ENCODE measurements at regions not wholly inside any gene's neighbourhood (a gene's known extent, or its start where the extent isn't known, plus 50 kb on each side); places are given as distances from the start of the nearest gene placed in this dataset.

DNA sequence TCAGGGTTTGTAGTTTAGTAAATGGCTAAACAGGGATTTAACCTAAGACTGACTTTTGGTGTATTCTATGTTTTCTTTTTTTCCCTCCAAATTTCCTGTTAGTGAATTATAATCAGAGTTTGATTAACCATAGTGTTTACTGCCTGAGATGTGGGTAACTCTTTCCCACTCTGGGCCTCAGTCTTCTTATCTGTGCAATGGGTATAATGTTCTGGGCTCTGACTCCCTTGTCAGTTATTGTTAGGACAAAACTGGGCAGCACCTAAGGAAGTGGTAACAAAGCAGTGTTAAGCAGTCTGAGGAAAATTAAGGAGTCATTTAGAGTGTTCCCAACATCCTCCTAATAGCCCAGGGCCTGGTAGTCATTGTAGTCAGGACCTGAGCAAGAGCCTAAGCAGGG, 206.4 kb upstream of the N4BP1 start:
- ChIA-PET POLR2A (no interaction called here), CTCF (no interaction called here)
- no peaks in the 10 kb centered on the region for H3K36me3 ChIP-seq (replicated peaks in 1 of 2; ENCODE audit: control insufficient read depth in 1 of 2, insufficient read depth in 2 of 2, low read length in 1 of 2)
- DNase-seq, result no peak
- H3K9ac ChIP-seq, result no peak overlapping the region
- H3K27me3 ChIP-seq (ENCODE audit: insufficient read depth), result peaks cover 4% of the 10 kb centered on the region
- no peaks in the 10 kb centered on the region for H3K9me2 ChIP-seq
- TF ChIP-seq FOSL2 (IDR thresholded peaks at IDR 0.05; ENCODE audit: borderline replicate concordance, low read depth), result no peak
- TF ChIP-seq, protein P1, sequence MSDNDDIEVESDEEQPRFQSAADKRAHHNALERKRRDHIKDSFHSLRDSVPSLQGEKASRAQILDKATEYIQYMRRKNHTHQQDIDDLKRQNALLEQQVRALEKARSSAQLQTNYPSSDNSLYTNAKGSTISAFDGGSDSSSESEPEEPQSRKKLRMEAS (IDR thresholded peaks at IDR 0.05; ENCODE audit: low read depth), result no peak
- no peak for TF ChIP-seq RCOR1 (IDR thresholded peaks at IDR 0.05; ENCODE audit: low read length)
- TF ChIP-seq, protein P2, sequence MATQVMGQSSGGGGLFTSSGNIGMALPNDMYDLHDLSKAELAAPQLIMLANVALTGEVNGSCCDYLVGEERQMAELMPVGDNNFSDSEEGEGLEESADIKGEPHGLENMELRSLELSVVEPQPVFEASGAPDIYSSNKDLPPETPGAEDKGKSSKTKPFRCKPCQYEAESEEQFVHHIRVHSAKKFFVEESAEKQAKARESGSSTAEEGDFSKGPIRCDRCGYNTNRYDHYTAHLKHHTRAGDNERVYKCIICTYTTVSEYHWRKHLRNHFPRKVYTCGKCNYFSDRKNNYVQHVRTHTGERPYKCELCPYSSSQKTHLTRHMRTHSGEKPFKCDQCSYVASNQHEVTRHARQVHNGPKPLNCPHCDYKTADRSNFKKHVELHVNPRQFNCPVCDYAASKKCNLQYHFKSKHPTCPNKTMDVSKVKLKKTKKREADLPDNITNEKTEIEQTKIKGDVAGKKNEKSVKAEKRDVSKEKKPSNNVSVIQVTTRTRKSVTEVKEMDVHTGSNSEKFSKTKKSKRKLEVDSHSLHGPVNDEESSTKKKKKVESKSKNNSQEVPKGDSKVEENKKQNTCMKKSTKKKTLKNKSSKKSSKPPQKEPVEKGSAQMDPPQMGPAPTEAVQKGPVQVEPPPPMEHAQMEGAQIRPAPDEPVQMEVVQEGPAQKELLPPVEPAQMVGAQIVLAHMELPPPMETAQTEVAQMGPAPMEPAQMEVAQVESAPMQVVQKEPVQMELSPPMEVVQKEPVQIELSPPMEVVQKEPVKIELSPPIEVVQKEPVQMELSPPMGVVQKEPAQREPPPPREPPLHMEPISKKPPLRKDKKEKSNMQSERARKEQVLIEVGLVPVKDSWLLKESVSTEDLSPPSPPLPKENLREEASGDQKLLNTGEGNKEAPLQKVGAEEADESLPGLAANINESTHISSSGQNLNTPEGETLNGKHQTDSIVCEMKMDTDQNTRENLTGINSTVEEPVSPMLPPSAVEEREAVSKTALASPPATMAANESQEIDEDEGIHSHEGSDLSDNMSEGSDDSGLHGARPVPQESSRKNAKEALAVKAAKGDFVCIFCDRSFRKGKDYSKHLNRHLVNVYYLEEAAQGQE (IDR thresholded peaks at IDR 0.05; ENCODE audit: low read depth, low read length), result no peak
- TF ChIP-seq, protein P3, sequence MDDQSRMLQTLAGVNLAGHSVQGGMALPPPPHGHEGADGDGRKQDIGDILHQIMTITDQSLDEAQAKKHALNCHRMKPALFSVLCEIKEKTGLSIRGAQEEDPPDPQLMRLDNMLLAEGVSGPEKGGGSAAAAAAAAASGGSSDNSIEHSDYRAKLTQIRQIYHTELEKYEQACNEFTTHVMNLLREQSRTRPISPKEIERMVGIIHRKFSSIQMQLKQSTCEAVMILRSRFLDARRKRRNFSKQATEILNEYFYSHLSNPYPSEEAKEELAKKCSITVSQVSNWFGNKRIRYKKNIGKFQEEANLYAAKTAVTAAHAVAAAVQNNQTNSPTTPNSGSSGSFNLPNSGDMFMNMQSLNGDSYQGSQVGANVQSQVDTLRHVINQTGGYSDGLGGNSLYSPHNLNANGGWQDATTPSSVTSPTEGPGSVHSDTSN (IDR thresholded peaks at IDR 0.05), result no peak
- no peak for TF ChIP-seq RAD21 (IDR thresholded peaks at IDR 0.05; ENCODE audit: low read length)
- TF ChIP-seq RFX5 (IDR thresholded peaks at IDR 0.05; ENCODE audit: low read length), result no peak
- no peak for TF ChIP-seq YY1 (IDR thresholded peaks at IDR 0.05; ENCODE audit: low read depth)
- no peak for TF ChIP-seq EZH2phosphoT487 (IDR thresholded peaks at IDR 0.05; ENCODE audit: borderline replicate concordance, low read depth)
- TF ChIP-seq RXRA (IDR thresholded peaks at IDR 0.05; ENCODE audit: borderline replicate concordance, low read depth), result no peak
- no peak for TF ChIP-seq NFIC (IDR thresholded peaks at IDR 0.05; ENCODE audit: borderline replicate concordance)
- TF ChIP-seq, protein P4, sequence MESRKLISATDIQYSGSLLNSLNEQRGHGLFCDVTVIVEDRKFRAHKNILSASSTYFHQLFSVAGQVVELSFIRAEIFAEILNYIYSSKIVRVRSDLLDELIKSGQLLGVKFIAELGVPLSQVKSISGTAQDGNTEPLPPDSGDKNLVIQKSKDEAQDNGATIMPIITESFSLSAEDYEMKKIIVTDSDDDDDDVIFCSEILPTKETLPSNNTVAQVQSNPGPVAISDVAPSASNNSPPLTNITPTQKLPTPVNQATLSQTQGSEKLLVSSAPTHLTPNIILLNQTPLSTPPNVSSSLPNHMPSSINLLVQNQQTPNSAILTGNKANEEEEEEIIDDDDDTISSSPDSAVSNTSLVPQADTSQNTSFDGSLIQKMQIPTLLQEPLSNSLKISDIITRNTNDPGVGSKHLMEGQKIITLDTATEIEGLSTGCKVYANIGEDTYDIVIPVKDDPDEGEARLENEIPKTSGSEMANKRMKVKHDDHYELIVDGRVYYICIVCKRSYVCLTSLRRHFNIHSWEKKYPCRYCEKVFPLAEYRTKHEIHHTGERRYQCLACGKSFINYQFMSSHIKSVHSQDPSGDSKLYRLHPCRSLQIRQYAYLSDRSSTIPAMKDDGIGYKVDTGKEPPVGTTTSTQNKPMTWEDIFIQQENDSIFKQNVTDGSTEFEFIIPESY (IDR thresholded peaks at IDR 0.05; ENCODE audit: borderline replicate concordance, low read depth), result no peak
- TF ChIP-seq, protein P5, sequence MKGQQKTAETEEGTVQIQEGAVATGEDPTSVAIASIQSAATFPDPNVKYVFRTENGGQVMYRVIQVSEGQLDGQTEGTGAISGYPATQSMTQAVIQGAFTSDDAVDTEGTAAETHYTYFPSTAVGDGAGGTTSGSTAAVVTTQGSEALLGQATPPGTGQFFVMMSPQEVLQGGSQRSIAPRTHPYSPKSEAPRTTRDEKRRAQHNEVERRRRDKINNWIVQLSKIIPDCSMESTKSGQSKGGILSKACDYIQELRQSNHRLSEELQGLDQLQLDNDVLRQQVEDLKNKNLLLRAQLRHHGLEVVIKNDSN (IDR thresholded peaks at IDR 0.05; ENCODE audit: borderline replicate concordance, low read depth), result no peak
- TF ChIP-seq, protein P6, sequence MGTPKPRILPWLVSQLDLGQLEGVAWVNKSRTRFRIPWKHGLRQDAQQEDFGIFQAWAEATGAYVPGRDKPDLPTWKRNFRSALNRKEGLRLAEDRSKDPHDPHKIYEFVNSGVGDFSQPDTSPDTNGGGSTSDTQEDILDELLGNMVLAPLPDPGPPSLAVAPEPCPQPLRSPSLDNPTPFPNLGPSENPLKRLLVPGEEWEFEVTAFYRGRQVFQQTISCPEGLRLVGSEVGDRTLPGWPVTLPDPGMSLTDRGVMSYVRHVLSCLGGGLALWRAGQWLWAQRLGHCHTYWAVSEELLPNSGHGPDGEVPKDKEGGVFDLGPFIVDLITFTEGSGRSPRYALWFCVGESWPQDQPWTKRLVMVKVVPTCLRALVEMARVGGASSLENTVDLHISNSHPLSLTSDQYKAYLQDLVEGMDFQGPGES (IDR thresholded peaks at IDR 0.05; ENCODE audit: low read depth, low read length), result no peak
- no peak for TF ChIP-seq FOXJ3 (CRISPR knock-in tag; IDR thresholded peaks at IDR 0.05)
- no peak for TF ChIP-seq ELF1 (IDR thresholded peaks at IDR 0.05)
- TF ChIP-seq TCF12 (IDR thresholded peaks at IDR 0.05), result no peak
- TF ChIP-seq, protein P7, sequence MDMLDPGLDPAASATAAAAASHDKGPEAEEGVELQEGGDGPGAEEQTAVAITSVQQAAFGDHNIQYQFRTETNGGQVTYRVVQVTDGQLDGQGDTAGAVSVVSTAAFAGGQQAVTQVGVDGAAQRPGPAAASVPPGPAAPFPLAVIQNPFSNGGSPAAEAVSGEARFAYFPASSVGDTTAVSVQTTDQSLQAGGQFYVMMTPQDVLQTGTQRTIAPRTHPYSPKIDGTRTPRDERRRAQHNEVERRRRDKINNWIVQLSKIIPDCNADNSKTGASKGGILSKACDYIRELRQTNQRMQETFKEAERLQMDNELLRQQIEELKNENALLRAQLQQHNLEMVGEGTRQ (IDR thresholded peaks at IDR 0.05; ENCODE audit: borderline replicate concordance, low read depth, low read length), result no peak
- no peak for TF ChIP-seq TAF1 (IDR thresholded peaks at IDR 0.05; ENCODE audit: borderline replicate concordance, low read depth, low read length)
- TF ChIP-seq GATA2 (CRISPR knock-in tag; IDR thresholded peaks at IDR 0.05), result no peak
- H3K4me1 ChIP-seq (ENCODE audit: control insufficient read depth in 1 of 2, insufficient read depth in 2 of 2, low read depth in 1 of 2, low read length in 1 of 2), result peaks cover 0 to 3% of the 10 kb centered on the region in 2 experiments; a peak in 1 of 4 replicates
- no peak overlapping the region for H3K4me2 ChIP-seq
- H3K9me3 ChIP-seq, result no peaks in the 10 kb centered on the region
- no peaks in the 10 kb centered on the region for H3F3A ChIP-seq (replicated peaks; ENCODE audit: insufficient read depth)
- no peak overlapping the region for H3K4me3 ChIP-seq (ENCODE audit: low read depth in 2 of 2, low read length in 1 of 2)
- no peak overlapping the region for H2AFZ ChIP-seq (ENCODE audit: low read depth)
- no peaks in the 10 kb centered on the region for H3K79me2 ChIP-seq (ENCODE audit: insufficient read depth)
- H3K27ac ChIP-seq (ENCODE audit: low read depth in 2 of 2, low read length in 1 of 2), result no peak overlapping the region
- no peaks in the 10 kb centered on the region for H4K20me1 ChIP-seq (ENCODE audit: insufficient read depth)
